Cardiac septum (tissue), 1 donor: ENCODE measurements at regions not wholly inside any gene's neighbourhood (a gene's known extent, or its start where the extent isn't known, plus 50 kb on each side); places are given as distances from the start of the nearest gene placed in this dataset.

ENCODE experiments used
- DNase-seq: peaks from one replicate; pipeline ENCODE4 v3.0.0-alpha.2; 2020; ENCODE audit warnings: low spot score
- intact Hi-C: fragments of 100-400 bp; cut with DNase I; formaldehyde crosslinking; loops from one replicate; pipeline ENCODE4 v1.14.0; 2022
- donor health status: DM: no; HTN: no; CAD: no.

GRCh38 chr2:150557020-150557600, 69.6 kb upstream of the RND3 start:
- intact Hi-C loops: no loop called here
- no peak for DNase-seq

- intact Hi-C loops: no loop called here
Observed at GRCh38 chr2:150555611-150556356, 68.3 kb upstream of the RND3 start.

DNA sequence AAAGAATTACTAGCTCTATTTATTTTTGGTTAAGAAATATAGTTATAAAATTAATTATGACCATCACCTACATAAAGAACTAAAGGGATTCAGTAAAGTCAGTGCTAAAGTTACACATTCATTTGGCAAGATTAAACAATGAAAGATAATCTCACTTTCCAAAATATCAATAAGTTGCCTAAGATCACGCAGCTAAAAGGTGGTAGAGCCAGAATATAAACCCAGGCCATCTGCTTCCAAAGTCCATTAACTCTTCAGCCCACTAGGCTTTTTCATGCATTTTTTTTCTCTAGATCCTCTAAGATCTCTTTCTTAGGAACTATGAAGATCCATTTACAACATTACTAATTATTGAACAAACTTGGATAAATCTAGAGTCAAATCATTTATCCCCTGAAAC, 66.6 kb upstream of the RND3 start:
- intact Hi-C loops: no loop called here
- no peak for DNase-seq

More at GRCh38 chr2:150555611-150556356, 68.3 kb upstream of the RND3 start:
- no peak for DNase-seq

DNA sequence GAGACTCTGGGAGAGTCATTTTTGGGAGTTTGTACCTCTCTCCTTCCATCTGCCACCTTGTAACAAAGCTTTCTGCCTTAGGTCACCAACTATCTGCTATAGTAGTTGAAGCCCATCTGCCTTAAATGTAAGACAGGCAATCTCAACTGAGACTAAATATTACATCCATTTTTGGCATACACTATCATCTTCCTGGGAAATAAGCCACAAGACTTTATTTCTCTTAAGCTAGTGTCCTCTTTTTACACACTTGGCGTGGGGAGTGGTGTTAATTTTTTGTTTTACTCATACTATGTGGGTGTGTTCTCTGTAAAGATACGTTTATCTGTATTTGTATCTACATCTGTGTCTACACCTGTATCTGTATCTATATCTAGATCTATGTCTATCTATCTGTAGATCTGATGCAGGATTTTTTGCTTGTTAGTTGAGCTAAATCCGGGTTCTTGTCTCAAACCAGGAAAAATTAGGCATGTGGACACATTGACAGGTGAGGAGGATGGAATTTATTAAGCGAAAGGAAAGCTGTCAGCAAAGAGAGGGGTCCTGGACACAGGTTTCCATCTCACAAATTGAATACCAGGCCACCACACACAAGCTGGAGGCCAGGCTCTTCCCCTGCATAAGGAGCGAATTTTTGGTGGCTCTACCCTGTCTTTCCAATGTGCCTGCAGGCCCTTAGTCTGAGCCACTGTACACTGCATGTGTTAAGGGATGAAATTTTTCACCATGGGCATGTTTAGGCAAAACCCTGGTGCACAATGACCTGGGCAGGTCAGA, 64.8 kb upstream of the RND3 start:
- intact Hi-C loops: no loop called here

GRCh38 chr2:150549381-150549780, 61.9 kb upstream of the RND3 start:
- intact Hi-C loops: no loop called here
- DNase-seq: no peak

More for the DNA sequence above, 64.8 kb upstream of the RND3 start:
- DNase-seq: no peak

DNA sequence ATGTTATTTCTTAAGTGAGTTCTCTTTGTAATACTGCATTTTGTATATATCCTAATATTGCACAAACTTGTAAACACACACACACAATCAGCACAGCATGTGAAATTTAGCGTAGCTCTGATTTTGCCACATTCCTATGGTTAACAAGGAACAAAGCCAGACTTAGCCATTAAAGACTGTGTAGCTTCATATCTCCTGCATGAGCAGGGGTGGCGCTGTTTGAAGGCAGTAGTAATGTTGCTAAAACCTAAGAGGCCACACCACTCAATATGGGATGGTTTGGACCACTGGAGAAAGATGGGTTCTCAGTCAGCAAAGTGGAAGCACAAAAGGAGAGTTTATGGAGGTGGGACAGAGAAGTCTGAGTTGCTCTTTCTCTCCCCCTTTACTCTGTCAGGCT, 61.1 kb upstream of the RND3 start:
- DNase-seq: no peak
- intact Hi-C loops: no loop called here

DNA sequence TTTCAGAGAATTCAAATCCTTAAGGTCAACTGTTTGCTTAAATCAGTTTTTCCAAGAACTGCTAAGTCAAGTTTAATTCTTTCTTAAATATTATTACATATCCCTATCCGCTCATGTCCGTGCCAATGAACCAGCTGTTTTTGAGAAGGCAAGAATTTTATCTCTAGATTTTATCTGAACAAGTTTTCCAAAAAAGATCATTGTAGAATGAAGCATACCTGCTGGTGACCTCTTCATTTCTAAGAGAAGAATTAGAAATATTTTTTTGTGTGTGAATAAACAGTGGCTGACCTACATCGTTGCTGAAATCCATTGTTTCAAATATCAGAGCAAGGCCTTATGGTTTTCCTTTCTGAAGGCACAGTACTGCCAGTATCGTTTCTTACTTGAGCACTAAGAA, 58.4 kb upstream of the RND3 start:
- intact Hi-C loops: no loop called here
- no peak for DNase-seq

DNA sequence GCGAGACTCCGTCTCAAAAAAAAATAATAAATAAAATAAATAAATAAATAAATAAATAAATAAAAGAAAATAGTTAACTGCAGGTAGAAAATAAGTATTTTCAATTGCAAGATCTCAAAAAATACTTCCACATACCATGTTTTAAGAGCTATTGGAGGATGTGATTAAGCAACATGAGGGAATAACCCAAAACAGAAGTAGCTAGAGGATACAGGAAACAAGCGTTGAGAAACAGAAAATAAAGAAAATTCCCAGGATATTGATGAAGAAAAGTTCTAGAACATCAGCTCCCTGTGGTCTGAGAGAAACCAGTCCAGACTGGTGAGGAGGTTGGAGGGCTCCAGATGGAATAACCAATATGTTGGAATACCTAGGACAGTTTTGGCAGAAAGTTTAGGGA, 57.3 kb upstream of the RND3 start:
- intact Hi-C loops: no loop called here
- no peak for DNase-seq

DNA sequence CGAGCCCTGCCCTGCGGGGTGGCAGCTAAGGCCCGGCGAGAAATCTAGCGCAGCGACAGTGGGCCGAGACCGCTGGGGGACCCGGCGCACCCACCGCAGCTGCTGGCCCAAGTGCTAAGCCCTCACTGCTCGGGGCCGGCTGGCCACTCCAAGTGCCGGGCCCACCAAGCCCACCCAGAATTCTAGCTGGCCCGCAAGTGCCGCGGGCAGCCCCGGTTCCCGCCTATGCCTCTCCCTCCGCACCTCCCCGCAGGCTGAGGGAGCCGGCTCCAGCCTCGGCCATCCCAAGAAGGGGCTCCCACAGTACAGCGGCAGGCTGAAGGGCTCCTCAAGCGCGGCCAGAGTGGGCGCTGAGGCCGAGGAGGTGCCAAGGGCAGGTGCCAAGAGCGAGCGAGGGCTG, 55.2 kb upstream of the RND3 start:
- intact Hi-C loops: no loop called here
- DNase-seq: no peak

- intact Hi-C loops: no loop called here
- no peak for DNase-seq
Observed at GRCh38 chr2:150542172-150542571, 54.7 kb upstream of the RND3 start.

DNA sequence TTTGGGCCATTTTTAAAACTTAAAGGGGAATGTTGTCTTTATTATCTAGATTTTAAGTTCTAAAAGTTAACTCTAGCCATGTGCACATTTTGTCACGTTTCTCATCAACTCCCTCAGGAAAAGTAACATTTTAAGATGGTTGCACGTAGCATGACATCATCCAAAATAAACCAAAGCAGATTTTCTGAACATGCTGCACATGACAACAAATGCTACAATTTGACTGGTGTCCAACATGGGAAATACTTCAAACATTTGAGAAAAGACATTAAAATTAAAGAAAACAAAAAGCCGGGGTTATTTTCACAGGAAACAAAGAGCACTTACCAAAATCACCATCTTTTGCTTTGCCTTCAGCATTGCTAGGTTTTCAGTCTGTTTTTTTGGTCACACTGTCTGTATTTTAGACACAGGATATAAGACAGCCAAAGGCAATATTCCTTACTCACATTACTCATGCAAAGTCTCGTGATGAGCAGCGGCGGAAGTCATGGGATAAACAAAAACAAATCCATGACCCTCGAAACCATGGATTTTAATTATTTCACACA, 51.3 kb upstream of the RND3 start:
- intact Hi-C loops: no loop called here
- DNase-seq: no peak
